HG03571 (cell line): ENCODE measurements at regions not wholly inside any gene's neighbourhood (a gene's known extent, or its start where the extent isn't known, plus 50 kb on each side); places are given as distances from the start of the nearest gene placed in this dataset.
A peak's percentile ranks its signal among the peaks of the same experiment; 100 is the strongest.

Experiments used
- ATAC-seq: cut with Tn5 transposase; IDR thresholded peaks from one replicate; pipeline ENCODE4 v1.9.1; 2021; ENCODE audit not compliant: unreplicated experiment

DNA sequence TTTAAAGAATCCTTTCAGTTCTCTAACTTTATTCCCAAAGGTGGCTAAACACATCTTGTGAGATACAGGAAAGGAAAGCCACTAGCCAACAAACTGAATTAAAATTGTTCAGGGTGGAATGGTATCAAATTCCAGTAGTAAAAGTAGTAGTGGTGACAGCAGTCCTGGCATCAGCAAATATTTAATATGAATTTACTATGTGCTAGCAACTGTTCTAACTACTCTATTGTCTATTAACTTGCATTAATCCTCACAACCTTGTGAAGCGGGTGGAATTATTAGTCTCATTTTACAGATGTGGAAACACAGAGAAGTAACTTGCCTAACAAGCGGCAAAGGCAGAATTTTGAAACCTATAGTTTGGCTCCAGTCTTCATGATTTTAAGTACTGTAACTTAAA lies 130.1 kb downstream of the KLF12 start:
- no peak for ATAC-seq

DNA sequence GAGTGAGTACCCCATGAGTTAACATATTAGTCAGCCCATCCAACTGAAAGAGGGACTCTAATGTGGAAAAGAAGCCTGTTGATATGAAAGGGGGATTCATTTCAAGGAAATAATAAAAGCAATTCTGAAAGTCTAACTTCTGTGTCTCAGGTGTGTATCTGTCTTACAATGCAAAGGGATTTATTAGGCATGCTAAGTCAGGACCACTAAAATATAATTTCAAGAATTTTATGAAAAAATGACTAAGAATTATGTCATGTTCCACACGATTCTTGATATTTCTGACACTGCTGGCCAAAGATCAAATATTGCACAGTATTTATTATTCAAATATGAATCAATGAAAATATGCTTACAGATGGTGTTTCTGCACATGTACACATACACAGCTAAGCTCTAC lies 130.8 kb downstream of the KLF12 start:
- ATAC-seq: no peak

DNA sequence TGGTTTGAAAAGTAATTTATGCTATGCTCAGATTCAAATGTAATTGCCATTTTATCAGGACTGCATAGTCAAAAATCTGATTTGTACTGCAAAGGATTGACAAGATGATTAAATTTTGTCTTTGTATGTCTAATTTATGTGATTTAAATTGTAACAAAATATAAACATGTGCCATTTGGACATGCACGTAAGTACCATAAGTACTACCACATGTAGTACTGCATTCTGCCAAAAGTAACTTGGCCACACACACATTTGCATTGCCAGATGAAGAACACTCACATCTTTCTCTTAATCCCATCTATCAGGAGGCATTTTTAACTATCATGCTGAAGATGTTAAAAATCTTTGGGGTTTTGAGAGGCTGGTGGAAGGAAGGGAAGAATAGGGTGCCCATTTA lies 133.3 kb downstream of the KLF12 start:
- no peak for ATAC-seq

DNA sequence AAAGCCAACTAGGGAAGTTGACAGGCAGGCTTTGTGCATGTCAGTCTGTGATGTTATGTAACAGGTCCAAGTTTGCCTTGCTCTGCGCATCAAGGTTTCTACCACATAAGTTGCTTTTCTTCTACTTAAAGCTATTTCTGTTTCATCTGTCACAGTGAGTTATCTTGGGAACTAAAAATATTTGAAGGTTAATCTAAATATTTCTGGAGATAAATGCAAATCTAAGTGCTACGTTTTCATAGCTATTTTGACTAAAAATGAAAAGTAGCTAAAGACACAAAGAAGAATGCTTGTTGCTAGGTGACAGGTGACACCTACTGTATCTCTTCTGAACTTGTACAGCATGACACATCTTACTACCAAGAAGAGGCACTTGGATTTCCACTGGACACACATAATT lies 135.6 kb downstream of the KLF12 start:
- peak; percentile 54 for ATAC-seq

DNA sequence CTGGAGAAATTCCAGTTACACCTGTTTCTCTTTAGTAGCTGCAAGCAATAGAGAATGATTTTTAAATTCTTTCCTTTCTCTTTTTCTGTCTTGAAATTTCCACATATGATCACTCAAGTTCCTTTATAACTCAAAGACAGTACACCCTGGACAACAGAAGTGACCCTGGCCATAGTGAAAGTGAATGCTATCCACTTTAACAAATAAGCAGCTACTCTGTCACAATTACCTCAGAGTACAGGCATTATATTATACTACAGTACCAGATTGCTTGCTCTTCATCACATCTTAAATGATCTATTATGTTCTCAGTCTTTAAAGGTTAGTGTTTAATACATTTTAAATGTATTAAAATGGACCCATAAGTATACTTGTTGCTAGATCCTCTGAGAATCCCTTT lies 136.2 kb downstream of the KLF12 start:
- ATAC-seq: no peak

DNA sequence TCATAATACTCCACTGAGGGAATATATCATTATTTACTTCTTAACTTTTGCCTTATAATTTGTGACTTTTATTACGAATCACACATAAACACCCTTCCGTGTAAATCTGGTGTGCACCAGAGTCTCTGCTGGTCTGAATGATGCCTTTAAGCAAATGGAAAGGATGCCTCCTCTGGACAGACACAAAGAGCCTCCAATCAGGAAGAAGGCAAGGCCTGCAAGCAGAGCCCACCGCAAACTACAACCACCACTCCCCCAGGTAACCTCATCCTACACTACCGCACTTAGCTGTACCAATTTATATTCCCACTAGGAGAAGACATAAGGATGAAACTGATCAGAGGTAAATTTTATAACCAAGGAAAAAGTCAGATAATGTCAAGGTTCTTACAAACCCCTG lies 137.6 kb downstream of the KLF12 start:
- no peak for ATAC-seq

DNA sequence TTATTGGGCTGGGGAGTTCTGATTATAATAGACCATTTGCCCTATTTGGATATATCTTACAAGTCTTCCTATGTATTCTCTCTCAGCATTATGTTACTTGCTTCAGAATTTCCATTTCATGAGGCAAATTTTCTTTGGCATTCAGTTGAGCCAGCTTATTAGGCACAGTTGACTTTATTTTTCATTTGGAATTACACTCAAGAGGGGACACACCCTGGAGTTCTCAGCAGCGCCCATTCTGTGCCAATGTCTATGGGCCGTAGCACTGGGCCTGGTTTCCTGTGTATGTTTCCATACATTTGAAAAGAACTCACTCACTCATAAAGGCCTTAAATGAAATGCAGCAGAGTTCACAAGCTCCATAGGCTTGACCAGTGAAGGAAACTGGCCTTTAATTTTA lies 138.5 kb downstream of the KLF12 start:
- no peak for ATAC-seq

DNA sequence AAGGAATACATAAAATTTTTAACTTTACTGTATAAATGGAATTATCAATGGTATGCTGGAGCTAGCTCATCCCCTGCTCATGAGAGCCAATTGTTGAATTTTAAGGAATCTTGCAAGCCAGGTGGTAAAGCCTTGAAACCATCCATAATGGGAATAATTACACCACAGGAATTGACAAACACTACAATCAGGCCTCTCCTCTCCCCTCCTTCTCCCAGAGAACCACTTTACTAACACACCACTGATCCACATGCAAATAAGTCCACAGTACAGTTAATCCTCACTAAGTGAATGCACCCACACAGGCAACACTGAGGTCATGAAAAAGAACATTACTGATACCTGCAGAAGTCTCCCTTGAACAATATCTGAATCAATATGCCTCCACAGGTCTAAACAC lies 140.5 kb downstream of the KLF12 start:
- ATAC-seq: no peak

DNA sequence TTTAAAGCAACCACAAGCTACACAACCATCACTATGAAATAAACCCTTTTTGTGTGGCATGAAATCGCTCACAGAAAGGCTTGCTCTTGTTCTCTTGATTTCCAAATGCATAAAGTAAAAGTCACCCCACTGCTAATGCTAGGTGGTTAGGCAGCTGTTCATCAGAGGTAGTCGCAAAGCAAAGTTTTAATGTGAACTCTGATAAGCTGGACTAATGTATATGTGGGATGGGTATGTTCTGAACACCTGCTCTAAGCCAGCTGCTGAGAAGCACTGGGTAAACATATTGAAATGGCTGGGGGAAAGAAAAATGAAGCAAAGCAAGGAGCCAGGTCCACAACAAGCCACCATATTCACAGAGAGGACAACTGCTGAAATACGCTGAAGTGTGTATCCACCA lies 142.3 kb downstream of the KLF12 start:
- no peak for ATAC-seq

DNA sequence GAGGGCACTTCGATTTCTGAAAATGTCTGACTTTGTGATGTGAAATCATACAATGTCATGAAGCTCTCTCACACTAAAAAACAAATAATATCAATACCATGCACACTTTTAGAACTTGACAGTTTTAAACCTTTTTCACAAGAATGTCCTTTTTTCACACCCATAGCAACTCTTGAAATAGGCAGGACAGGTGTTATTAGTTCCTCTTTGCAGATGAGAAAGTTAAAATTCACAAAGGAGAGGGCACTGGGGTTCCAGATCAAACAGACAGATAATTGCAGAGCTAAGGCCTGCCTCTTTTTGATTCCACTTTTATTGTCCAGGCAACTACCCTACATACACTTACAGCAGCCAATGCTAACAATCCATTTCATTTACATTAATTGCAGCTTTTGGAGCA lies 142.8 kb downstream of the KLF12 start:
- no peak for ATAC-seq

DNA sequence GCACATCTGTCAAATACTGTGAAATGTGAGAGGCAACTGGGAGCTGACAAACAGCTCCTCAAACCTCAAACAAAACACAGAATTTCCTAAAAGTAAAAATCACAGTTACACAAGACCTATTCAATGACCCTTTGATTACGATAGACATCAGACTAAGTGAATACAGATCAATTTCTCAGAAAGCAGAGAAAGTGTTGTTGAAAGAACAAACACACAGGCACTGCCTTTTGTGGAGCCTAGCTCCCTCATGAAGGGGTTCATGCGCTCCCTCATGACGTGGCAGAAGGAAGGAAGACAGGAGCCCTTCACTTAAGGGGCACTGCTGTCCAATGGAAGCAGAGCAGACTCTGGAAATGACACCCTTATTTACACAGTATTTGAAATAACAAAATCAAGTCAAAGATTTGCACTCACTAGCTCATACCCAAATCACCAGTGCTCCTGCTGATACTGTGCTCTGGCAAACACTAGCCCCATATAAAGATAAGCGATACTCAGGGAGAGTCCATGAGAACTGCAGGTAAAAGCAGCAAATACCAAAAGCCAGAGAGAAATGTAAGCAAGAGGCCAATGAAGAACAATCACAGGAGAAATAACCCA lies 144.9 kb downstream of the KLF12 start:
- no peak for ATAC-seq

DNA sequence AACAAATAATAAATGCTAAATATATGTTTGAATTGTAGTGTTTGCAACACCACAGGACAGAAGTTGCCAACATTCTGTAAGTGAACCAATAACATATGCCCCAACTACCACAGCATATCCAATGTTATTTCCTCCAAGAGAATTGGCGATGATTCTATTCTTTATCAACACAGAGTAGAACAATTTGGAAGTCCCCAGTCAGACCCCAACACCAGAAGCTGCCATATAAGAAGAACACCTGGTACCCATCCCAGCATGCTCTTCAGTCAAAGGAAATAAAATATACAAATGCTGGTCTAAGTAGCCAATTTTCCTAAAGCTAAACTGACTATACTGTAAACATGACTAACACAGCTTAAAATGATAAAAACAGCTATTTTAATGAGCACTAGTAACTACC lies 145.7 kb downstream of the KLF12 start:
- no peak for ATAC-seq

DNA sequence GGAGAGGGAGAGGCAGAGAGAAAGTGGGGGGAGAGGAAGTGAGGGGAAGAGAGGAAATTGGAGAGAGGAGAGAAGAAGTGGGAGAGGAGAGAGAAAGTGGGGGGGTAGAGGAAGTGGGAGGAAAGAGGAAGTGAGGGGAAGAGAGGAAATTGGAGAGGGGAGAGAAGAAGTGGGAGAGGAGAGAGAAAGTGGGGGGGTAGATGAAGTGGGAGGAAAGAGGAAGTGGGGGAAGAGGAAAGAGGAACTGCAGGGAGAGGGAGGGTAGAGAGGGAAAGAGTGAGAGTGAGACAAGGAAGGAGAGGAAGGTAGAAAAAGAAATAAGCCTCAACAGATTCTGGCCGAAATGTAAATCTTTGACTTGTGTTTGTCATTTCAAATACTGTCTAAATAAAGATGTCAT lies 146.6 kb downstream of the KLF12 start:
- ATAC-seq: no peak

DNA sequence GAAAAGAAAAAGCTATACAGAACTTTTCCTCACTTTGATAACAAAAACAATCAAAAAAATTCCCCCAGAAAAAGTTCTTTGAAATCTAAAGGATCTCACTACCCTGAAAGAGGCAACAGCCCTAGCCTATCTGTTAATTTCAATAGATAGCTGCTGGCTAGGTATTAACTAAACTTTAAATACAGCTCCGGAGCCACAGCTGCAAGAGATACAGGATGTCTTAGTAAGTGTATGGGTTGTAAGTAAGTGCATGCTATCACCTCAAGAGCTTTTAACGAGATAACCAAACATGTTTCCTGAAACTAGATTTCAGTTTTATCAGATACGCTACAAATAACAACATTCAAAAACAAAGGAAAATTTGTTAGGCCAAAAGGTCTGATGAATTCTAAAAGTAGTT lies 148.4 kb downstream of the KLF12 start:
- ATAC-seq: no peak

DNA sequence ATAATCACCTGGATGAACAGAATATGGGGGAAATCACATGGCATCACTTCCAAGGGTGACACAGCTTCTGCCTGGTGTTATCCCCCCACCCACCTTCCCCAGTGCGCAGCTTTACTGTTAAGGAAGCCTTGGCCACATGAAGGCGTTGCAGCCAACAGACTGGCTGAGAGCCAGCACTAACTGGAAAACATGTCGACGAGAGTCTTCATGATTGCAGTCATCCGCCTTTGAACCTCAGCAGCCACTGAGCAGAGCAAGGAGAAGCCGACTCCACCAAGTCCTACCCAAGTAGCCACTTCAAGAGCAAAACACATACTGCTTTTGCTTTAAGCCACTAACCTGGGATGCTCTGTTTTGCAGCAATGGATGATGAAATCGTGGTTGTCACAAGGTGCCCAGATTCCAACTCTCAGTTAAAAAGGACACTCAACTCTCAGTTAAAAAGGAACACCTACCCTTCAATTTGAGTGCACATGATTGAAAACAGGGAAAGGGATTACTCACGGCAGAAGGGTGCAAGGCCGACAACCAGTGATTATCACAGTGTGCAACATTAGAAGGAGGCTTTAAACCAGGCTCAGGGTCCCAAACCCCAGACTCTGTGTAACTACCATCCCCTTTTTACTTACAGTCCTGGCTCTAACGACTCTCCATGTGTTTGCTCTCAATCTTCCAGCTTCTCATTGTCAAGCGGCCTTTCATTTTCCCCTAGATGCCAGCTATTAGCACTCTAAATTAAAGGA lies 149.1 kb downstream of the KLF12 start:
- ATAC-seq: no peak

DNA sequence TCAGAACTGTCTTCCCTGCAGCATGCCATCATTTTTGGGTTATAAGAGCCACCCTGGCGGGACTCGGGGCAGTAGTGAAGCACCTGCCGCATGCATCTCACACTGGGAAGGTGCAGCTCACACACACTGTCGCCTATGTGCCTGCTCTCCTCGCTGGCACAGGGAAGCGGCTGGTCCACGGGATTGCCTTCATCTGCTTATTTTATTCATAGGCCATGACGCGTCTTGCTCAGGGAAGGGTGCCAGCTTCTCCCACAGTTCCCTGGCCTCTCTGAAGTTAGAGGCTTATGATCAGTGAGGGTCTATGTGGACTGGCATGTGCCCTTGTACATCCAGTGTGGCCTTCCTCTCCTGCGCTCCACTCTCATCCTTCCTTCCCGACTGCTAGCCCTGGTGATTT lies 150.0 kb downstream of the KLF12 start:
- no peak for ATAC-seq

DNA sequence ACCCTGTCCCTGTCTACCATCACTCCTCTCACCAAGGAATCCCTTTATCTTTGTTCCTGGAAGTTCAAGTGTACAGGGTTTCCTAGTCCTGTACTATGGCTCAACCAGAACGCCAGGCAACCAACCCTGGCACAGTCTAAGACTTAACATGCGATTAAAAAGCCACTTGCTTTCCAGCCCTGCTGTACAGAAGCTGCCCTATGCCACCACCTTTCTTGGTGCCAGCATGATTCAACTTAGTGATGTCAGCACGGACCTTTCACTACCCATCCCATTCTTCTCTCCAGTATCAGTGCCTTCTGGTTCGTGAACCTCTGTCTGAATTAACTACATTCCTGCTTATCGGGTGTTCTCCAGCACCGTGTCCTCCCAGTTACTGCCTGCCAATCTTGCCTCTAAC lies 151.1 kb downstream of the KLF12 start:
- ATAC-seq: no peak

DNA sequence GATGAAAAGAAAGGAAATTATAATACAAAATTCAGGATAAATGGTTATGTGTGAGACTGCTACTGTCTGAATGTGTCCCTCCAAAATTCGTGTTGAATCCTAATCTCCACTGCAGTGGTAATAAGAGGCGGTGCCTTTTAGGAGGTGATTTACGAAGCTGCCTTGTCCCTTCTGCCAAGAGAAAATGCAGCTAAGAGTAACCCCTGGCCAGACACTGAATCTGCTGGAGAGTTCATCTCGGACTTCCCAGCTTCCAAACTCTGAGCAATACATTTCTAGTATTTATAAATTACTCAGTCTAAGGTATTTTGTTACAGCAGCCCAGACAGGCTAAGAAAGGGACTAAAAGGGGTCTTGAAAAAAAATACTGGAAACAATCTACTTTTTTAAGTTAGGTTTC lies 152.6 kb downstream of the KLF12 start:
- no peak for ATAC-seq

DNA sequence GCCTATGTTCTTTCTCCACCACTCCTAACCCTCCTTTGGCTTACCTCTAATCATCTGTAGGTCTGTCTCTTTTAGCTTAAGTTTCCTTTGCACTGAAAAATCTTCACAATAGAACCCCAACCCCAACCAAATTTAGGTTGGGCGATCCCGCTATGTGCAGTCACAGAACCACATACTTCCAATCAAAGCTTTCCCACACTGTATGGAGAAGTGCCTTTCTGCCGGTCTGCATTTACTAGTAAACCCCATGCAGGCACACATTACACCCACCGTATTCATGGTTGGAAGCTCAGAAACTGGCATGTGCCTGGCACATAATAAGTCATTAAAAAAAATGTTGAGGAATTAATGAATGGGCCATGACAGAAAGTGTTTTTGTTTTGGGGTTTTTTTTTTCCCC lies 158.4 kb downstream of the KLF12 start:
- ATAC-seq: no peak

DNA sequence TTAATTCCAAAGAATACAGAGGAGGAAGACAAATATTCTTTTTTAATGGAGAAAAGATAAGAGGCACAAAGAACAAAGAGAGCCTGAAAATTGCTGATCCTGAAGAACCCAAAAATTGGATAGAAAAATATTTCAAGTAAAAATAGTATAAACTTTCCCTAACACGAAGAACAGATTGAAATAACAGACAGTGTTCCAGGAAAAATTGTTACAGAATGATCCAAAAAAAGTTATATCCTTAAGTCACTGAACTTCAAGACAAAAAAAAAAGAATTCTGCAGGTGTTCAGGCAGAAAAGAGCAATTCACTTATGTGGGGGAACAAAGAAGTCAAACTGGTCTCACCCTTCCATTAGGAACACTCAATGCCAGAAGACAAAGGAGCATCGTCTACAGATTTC lies 160.2 kb downstream of the KLF12 start:
- ATAC-seq: no peak

DNA sequence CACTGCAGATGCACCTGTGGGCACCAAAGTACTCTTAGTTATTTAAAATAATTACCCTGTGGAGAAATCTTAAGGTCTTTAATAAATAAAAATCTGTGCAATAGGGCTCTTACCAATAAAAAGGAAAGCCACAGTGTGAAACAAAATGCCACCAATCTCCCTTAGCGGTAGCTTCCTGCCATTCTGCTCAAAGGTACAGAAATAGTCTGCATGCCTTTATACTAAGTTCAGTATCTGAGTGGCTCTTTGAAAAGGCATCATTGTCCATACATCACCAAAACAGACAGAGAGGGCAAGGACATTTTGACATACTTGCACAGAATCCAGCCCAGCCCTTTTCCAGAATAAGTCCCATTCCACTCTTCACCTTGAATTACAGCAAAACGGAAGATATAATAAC lies 161.0 kb downstream of the KLF12 start:
- ATAC-seq: no peak

DNA sequence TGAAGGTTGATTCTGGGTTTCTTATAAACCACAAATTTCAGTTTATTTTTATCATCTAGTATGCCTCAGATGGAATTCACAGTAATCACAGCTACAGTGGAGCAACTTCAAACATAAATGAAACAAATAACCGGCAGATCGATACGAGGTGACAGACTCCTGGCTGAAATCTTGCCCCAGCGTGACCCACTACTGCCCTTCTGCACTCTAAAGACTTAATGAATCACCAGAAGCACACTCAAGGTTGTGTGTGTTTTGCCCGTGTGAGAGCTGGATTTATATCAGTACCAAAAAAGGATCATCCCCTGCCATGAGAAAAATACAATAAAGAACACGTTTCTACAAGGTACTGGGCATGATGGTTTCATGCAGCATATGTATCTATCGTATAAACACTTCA lies 161.7 kb downstream of the KLF12 start:
- no peak for ATAC-seq

DNA sequence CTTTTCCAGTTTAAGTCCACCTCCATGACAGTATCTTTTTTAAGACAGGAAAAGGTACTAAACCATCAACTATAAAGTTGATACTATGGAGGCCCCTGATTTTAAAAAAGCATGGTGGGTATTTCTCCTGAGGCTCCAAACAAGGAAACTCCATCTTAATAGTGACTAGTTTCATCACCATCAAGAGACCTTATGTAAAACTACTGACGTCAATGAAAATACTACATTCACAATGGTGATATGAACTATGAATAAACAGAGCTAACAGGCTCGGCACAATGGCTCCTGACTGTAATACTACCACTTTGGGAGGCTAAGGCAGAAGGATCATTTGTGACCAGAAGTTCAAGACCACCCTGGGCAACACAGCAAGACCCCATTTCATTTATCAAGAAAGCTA lies 162.7 kb downstream of the KLF12 start:
- no peak for ATAC-seq
